ENCODE measurements at regions not wholly inside any gene's neighbourhood (a gene's known extent, or its start where the extent isn't known, plus 50 kb on each side); places are given as distances from the start of the nearest gene placed in this dataset.
A peak's percentile ranks its signal among the peaks of the same experiment; 100 is the strongest.

GRCh38 chr20:60461993-60462392, 503.8 kb downstream of the CDH26 start:
- Histone ChIP-seq H4K8ac (ENCODE audit: low read depth, low read length) (no peak overlapping the region), H2BK12ac (ENCODE audit: low read length) (no peak overlapping the region), H3K9ac (ENCODE audit: low read length) (no peak overlapping the region), H3K27me3 (ENCODE audit: insufficient read depth, low read length) (no peaks in the 10 kb centered on the region), H3K36me3 (ENCODE audit: control insufficient read depth in 1 of 2, insufficient read depth in 2 of 2, low read length in 2 of 2) (no peaks in the 10 kb centered on the region), H3K27ac (ENCODE audit: low read depth, low read length) (no peak overlapping the region), H4K12ac (ENCODE audit: low read depth, low read length) (no peak overlapping the region), H2AFZ (ENCODE audit: insufficient read depth, low read length, poor library complexity) (no peak overlapping the region), H2BK5ac (ENCODE audit: low read depth, low read length, poor library complexity) (no peak overlapping the region), H3K4me2 (ENCODE audit: low read length) (no peak overlapping the region), H4K91ac (ENCODE audit: low read depth, low read length) (no peak overlapping the region), H3K4me1 (ENCODE audit: control insufficient read depth in 1 of 2, insufficient read depth in 2 of 2, low read length in 2 of 2) (peaks cover 0 to 3% of the 10 kb centered on the region in 2 experiments), H3K14ac (ENCODE audit: low read length) (no peak overlapping the region), H3K79me2 (ENCODE audit: control insufficient read depth, insufficient read depth, low read length, poor library complexity) (no peaks in the 10 kb centered on the region), H2AK5ac (ENCODE audit: low read length) (no peak overlapping the region), H2BK120ac (ENCODE audit: insufficient read depth, low read length, poor library complexity) (no peak overlapping the region), H3K4ac (ENCODE audit: low read depth, low read length) (no peak overlapping the region), H3K23ac (ENCODE audit: low read length) (no peak overlapping the region), H3K9me3 (ENCODE audit: insufficient read depth, low read depth, low read length) (peaks cover 3% of the 10 kb centered on the region), H3K4me3 (ENCODE audit: low read depth, low read length) (no peak overlapping the region), H3K79me1 (ENCODE audit: low read length) (no peaks in the 10 kb centered on the region), H3K18ac (ENCODE audit: low read length) (no peak overlapping the region)
- no CpG with 5 or more reads among the region's 2 CpGs for WGBS (ENCODE audit: extremely low coverage, insufficient coverage, insufficient read length)
- no peak for DNase-seq

GRCh38 chr20:60463798-60464197, 505.6 kb downstream of the CDH26 start:
- WGBS (ENCODE audit: extremely low coverage, insufficient coverage, insufficient read length): no CpG with 5 or more reads among the region's 2 CpGs
- no peak overlapping the region for H3K4me3 ChIP-seq (ENCODE audit: low read depth, low read length)

GRCh38 chr20:60465439-60465838, 507.2 kb downstream of the CDH26 start:
- no peak overlapping the region for H3K4me2 ChIP-seq (ENCODE audit: low read length)
- no CpG with 5 or more reads among the region's 8 CpGs for WGBS (ENCODE audit: extremely low coverage, insufficient coverage, insufficient read length)
- no peak overlapping the region for H3K18ac ChIP-seq (ENCODE audit: low read length)
- H4K12ac ChIP-seq (ENCODE audit: low read depth, low read length): no peak overlapping the region
- H3K79me1 ChIP-seq (ENCODE audit: low read length): no peaks in the 10 kb centered on the region
- H3K23ac ChIP-seq (ENCODE audit: low read length): no peak overlapping the region
- H3K27ac ChIP-seq (ENCODE audit: low read depth, low read length): no peak overlapping the region
- H3K4ac ChIP-seq (ENCODE audit: low read depth, low read length): no peak overlapping the region
- no peak overlapping the region for H4K8ac ChIP-seq (ENCODE audit: low read depth, low read length)
- H2AFZ ChIP-seq (ENCODE audit: insufficient read depth, low read length, poor library complexity): no peak overlapping the region
- no peak overlapping the region for H2BK12ac ChIP-seq (ENCODE audit: low read length)
- H3K4me3 ChIP-seq (ENCODE audit: low read depth, low read length): no peak overlapping the region
- H2BK120ac ChIP-seq (ENCODE audit: insufficient read depth, low read length, poor library complexity): no peak overlapping the region
- DNase-seq: no peak
- H3K36me3 ChIP-seq (ENCODE audit: control insufficient read depth in 1 of 2, insufficient read depth in 2 of 2, low read length in 2 of 2): no peaks in the 10 kb centered on the region
- no peak overlapping the region for H3K9ac ChIP-seq (ENCODE audit: low read length)
- peaks cover 0 to 3% of the 10 kb centered on the region in 2 experiments for H3K4me1 ChIP-seq (ENCODE audit: control insufficient read depth in 1 of 2, insufficient read depth in 2 of 2, low read length in 2 of 2)
- no peak overlapping the region for H3K14ac ChIP-seq (ENCODE audit: low read length)
- no peak overlapping the region for H4K91ac ChIP-seq (ENCODE audit: low read depth, low read length)
- no peaks in the 10 kb centered on the region for H3K79me2 ChIP-seq (ENCODE audit: control insufficient read depth, insufficient read depth, low read length, poor library complexity)
- no peaks in the 10 kb centered on the region for H3K27me3 ChIP-seq (ENCODE audit: insufficient read depth, low read length)
- no peak overlapping the region for H2BK5ac ChIP-seq (ENCODE audit: low read depth, low read length, poor library complexity)
- H3K9me3 ChIP-seq (ENCODE audit: insufficient read depth, low read depth, low read length): peaks cover 2% of the 10 kb centered on the region
- H2AK5ac ChIP-seq (ENCODE audit: low read length): no peak overlapping the region

More at GRCh38 chr20:60463798-60464197, 505.6 kb downstream of the CDH26 start:
- H3K4me2 ChIP-seq (ENCODE audit: low read length): no peak overlapping the region
- H2BK5ac ChIP-seq (ENCODE audit: low read depth, low read length, poor library complexity): no peak overlapping the region
- H3K9ac ChIP-seq (ENCODE audit: low read length): no peak overlapping the region
- no peaks in the 10 kb centered on the region for H3K79me2 ChIP-seq (ENCODE audit: control insufficient read depth, insufficient read depth, low read length, poor library complexity)
- peaks cover 2% of the 10 kb centered on the region for H3K9me3 ChIP-seq (ENCODE audit: insufficient read depth, low read depth, low read length)
- no peak overlapping the region for H2AFZ ChIP-seq (ENCODE audit: insufficient read depth, low read length, poor library complexity)
- H4K8ac ChIP-seq (ENCODE audit: low read depth, low read length): no peak overlapping the region
- H4K12ac ChIP-seq (ENCODE audit: low read depth, low read length): no peak overlapping the region
- H3K79me1 ChIP-seq (ENCODE audit: low read length): no peaks in the 10 kb centered on the region
- no peak overlapping the region for H2AK5ac ChIP-seq (ENCODE audit: low read length)
- H2BK120ac ChIP-seq (ENCODE audit: insufficient read depth, low read length, poor library complexity): no peak overlapping the region
- no peak overlapping the region for H3K27ac ChIP-seq (ENCODE audit: low read depth, low read length)
- H3K4ac ChIP-seq (ENCODE audit: low read depth, low read length): no peak overlapping the region
- no peaks in the 10 kb centered on the region for H3K36me3 ChIP-seq (ENCODE audit: control insufficient read depth in 1 of 2, insufficient read depth in 2 of 2, low read length in 2 of 2)
- no peak overlapping the region for H3K23ac ChIP-seq (ENCODE audit: low read length)
- no peak overlapping the region for H3K14ac ChIP-seq (ENCODE audit: low read length)
- peak; percentile 13 to 81 for DNase-seq
- H3K27me3 ChIP-seq (ENCODE audit: insufficient read depth, low read length): no peaks in the 10 kb centered on the region
- no peak overlapping the region for H2BK12ac ChIP-seq (ENCODE audit: low read length)
- peaks cover 0 to 3% of the 10 kb centered on the region in 2 experiments for H3K4me1 ChIP-seq (ENCODE audit: control insufficient read depth in 1 of 2, insufficient read depth in 2 of 2, low read length in 2 of 2)
- H3K18ac ChIP-seq (ENCODE audit: low read length): no peak overlapping the region
- H4K91ac ChIP-seq (ENCODE audit: low read depth, low read length): no peak overlapping the region

GRCh38 chr20:60465993-60466686, 507.9 kb downstream of the CDH26 start:
- no peak overlapping the region for H4K8ac ChIP-seq (ENCODE audit: low read depth, low read length)
- no peak overlapping the region for H2BK5ac ChIP-seq (ENCODE audit: low read depth, low read length, poor library complexity)
- H3K9ac ChIP-seq (ENCODE audit: low read length): no peak overlapping the region
- H3K36me3 ChIP-seq (ENCODE audit: control insufficient read depth in 1 of 2, insufficient read depth in 2 of 2, low read length in 2 of 2): no peaks in the 10 kb centered on the region
- H3K79me1 ChIP-seq (ENCODE audit: low read length): no peaks in the 10 kb centered on the region
- H3K18ac ChIP-seq (ENCODE audit: low read length): no peak overlapping the region
- no peak overlapping the region for H3K23ac ChIP-seq (ENCODE audit: low read length)
- no peak overlapping the region for H3K4ac ChIP-seq (ENCODE audit: low read depth, low read length)
- H2BK120ac ChIP-seq (ENCODE audit: insufficient read depth, low read length, poor library complexity): no peak overlapping the region
- no CpG with 5 or more reads among the region's 8 CpGs for WGBS (ENCODE audit: extremely low coverage, insufficient coverage, insufficient read length)
- DNase-seq: no peak
- no peak overlapping the region for H2AFZ ChIP-seq (ENCODE audit: insufficient read depth, low read length, poor library complexity)
- no peak overlapping the region for H4K12ac ChIP-seq (ENCODE audit: low read depth, low read length)
- H3K27ac ChIP-seq (ENCODE audit: low read depth, low read length): no peak overlapping the region
- no peak overlapping the region for H2AK5ac ChIP-seq (ENCODE audit: low read length)
- no peaks in the 10 kb centered on the region for H3K9me3 ChIP-seq (ENCODE audit: insufficient read depth, low read depth, low read length)
- no peaks in the 10 kb centered on the region for H3K79me2 ChIP-seq (ENCODE audit: control insufficient read depth, insufficient read depth, low read length, poor library complexity)
- H3K4me2 ChIP-seq (ENCODE audit: low read length): no peak overlapping the region
- no peak overlapping the region for H3K4me3 ChIP-seq (ENCODE audit: low read depth, low read length)
- H3K14ac ChIP-seq (ENCODE audit: low read length): no peak overlapping the region
- H4K91ac ChIP-seq (ENCODE audit: low read depth, low read length): no peak overlapping the region
- no peaks in the 10 kb centered on the region for H3K27me3 ChIP-seq (ENCODE audit: insufficient read depth, low read length)
- H2BK12ac ChIP-seq (ENCODE audit: low read length): no peak overlapping the region
- H3K4me1 ChIP-seq (ENCODE audit: control insufficient read depth in 1 of 2, insufficient read depth in 2 of 2, low read length in 2 of 2): peaks cover 0 to 3% of the 10 kb centered on the region in 2 experiments
